HG03442 (cell line): ENCODE measurements at regions not wholly inside any gene's neighbourhood (a gene's known extent, or its start where the extent isn't known, plus 50 kb on each side); places are given as distances from the start of the nearest gene placed in this dataset.
"Not testable (repeated sequence)": the region's sequence is repeated elsewhere in the genome, so short reads cannot be mapped to it uniquely, and the experiment has no call there.

Experiments
- ATAC-seq: cut with Tn5 transposase; IDR thresholded peaks from one replicate; pipeline ENCODE4 v1.9.1; 2021; ENCODE audit warnings: mild to moderate bottlenecking, moderate library complexity; ENCODE audit not compliant: unreplicated experiment

DNA sequence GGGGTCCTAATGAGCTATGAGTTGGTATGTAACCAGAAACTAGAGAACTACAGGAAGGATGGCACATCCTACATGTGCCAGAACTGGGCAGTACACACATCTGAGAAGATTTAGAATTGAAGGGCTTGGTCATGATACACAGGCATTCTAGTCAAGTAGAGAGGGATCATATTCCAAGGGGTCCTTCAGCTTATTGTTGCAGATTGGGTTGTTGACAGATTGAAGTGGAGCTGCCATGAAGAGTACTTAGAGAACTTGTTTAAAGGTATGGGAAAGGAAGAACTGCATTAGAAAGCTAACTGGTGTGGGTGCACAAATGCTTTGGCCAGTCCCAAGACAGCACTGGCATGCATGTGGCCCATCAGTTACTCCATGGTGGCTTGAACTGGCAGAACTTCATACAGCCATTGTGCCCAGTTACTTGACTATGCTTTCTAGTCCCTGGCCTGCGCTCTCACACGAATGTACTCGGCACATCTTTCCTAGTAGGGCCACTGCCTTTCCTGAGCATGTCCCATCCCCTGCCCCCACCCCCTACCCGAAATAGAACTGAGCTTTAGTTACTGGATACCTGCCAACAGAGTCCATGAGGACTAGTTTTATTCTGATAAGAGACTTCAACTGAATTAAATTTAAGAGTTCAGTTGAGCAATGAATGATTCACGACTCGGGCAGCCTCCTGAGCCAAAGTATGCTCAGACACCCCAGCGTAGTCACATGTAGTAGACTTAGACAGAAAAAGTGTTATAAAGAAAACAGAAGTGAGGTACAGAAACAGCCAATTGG lies 64.0 kb downstream of the CCNG2 start:
- ATAC-seq, result no peak

DNA sequence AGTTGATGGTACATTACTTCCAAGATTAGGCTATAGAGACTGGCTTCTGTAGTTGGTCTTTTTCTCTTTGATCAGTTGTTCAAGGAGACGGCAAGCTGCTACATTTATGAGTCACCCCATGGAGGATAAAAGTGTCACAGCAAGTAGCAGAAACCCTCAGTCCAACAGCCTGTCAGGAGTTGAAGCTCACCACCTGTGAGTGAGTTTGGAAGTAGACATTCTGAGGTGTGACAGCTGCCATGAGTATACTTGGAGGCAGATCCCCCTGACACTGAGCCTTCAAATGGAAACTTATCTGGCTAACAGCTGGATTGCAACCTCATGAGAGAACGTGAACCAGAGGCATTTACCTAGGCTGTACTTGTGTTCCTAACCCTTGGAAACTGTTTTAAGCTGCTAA lies 68.0 kb downstream of the CCNG2 start:
- ATAC-seq, result no peak

DNA sequence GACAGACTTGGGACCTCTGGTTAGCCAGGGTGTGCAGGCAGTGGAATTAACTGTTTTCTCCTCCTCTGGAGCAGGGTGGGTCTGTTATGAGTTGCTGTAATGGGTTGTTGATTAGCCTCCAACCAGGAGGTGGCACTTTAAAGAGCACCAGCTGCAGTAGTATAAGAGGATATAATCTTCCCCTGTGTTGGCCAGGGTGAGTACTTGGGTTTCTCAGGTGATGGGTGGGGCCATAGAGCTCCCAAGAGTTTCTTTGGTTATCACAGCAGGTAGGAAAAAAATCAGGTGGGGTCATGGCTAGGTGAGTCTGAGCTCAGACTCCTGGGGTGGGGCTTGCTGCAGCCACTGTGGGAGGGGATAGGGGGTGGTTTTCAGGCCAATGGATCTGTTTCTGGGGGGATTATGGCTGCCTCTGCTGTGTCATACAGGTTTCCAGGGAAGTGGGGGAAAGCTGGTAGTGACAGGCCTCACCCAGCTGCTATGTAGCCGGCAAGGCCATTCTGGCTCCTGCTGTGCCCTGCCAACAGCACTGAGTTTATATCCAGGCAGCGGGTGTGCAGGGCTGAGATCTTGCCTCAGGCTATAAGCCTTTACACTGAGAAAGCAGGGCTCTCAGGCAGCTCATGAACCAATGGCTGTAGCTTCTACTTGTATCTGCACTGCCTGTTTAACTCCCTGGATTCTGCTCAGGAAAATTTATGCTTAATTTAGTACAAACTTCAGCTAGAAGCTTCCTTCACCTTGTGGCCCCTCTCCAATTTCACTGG lies 70.1 kb downstream of the CCNG2 start:
- ATAC-seq, result no peak

DNA sequence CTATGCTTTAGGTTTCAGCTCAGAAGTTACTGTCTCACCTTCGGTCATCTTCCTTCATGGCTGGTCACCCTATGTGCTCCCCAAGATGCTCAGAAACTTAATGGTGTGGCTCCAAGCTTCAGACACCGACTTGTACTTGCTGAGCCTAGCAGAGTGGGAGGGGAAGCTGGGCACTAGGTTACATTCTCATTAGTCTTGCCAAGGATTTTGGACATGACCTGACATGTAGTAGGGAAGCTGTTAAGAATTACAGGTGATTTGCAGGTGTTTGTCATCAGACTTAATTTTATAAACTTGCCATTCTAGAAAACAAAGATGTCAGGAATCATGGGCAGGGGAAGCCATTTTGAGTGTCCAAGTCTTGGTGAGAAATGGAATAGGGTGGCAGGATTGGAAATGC lies 72.4 kb downstream of the CCNG2 start:
- ATAC-seq, result no peak

DNA sequence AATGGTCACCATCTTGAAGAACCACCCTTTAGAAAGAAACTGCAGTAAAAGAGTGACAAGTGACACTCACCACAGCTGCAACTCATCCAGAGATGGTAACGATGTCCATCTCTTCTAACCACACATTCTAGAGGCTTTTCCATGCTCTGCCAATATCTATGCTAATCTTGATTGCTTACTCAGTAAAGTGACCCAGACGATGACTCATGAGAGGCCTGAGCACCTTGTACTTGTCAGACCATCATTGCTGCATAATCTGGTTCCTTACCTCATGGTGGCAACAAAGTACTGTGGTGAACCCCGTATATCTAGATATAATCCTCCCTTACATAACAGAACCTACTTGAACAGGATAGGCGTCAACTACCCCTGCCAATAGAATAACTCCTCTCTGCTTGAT lies 75.6 kb downstream of the CCNG2 start:
- ATAC-seq, result no peak

DNA sequence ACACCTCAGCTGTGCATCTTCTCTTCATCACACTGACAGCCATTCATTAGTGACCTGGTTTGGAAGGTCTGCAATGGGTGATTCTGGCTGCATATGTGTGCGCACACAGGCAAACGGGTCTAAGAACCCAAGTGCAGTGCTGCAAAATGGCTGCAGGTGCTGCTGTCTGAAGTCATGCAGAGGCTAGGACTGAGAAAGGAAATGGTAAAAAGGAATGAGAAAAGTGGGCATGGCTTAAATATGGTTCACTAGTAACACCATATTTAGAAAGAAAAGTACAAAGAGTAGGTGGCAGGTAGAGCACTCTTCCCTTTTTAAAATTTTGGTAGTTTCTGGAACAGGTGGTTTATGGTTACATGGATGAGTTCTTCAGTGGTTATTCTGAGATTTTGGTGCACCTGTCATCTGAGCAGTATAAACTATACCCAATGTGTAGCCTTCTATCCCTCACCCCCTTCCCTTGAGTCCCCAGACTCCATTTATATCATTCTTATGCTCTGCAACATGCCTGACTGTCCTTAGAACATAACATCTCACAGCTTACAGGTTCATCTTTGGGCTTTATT lies 78.4 kb downstream of the CCNG2 start:
- peak; percentile 64 for ATAC-seq

DNA sequence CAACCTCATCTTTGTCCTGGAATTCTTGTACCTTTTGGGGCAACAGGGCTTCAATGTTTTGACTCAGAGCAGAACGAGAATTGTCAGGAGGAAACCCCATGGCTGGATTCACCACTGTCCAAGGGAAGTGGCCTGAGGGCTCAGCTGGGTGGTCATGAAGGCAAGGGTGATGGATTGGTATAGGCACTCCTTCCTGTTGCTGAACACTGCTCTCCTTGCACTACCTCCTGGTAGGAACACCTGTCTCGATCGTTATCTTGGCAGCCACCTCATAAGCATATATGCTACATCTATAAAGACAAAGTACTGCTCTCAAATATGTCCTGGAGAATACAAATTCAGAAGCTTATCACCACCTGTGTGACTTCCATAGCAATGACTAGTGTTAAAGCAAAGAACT lies 79.8 kb downstream of the CCNG2 start:
- ATAC-seq, result no peak

DNA sequence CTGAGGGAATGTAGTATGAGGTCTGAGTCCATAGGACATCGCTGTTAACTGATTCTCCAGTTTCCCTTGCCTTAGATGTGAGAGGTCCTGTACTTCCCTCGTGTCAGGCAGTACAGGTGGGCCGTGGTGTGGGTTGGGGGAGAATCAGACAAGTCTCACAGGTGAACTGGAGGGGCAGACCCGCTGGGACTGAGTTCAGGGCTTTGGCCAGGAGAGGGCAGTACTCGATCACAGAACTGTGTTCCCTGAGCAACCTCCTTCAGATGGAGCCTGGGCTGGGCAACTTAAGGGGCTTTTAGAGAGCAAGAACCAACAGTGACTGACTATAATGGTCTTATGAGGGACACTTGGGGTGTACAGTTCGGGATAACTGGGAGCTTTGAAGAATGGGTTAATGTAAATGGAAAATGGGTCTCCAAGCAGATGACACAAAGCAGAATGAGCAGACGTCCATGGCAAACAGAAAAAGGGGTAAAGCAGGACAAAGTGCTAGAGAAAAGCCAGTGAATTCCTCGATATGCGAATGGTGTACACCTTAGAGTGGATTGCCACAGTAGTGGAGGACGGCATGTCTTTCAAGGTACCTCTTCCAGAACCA lies 83.6 kb downstream of the CCNG2 start:
- ATAC-seq, result peak; percentile 80

DNA sequence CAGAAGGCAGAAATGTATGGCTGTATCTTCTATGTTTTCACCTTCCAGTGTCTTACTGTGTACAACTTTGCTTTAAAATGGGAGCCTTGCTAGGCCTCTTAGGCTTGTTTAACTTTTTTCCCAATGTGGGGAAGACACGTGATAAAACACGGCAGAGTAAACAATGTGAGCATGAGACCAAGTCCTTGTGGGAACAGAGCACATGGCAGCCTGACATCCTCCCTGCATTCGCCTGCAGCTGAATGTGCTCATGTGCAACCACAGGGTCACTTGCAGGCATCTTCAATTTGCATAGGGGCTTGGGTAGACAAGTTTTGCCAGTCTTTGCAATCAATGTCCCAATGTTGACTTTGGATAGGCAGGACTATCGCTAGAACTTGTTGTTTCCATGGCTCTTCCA lies 91.8 kb downstream of the CCNG2 start:
- no peak for ATAC-seq

DNA sequence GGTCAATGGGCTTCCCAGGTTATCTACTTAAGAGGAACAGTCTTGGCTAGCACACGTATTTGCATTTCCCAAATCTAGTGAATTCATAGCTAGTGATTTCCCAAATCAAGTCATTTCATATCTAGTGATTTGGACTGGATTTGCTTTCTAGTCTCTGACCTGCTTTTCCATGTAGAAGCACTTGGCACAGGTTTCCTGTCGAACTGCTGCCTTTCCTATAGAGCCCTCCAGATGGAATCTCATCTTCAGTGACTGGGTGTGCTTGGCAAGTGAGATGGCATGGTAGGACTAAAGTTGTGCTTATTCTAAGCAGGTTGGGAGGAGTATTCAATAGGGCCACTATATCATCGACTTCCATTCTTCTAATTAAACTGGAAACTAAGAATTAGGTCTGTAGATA lies 94.7 kb downstream of the CCNG2 start:
- no peak for ATAC-seq

DNA sequence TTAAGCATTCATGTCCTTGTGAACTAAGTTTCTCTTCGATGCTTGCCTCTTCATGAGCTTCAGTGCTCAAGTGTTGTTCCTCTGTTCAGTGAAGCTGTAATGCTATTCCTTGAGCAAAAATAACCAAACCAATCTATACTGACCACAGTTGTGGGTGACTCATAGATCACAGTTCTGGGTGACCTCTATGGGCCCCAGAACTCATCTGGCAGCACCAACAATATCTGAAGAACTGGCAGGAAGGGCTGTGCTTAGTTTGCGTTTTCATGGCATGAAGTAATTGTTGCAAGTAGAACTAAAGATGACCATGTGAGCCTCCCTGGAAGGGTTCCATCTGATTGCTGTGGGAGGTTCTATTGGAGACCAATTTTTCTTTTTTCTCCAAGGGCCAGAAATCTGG lies 106.2 kb downstream of the CCNG2 start:
- ATAC-seq, result no peak

DNA sequence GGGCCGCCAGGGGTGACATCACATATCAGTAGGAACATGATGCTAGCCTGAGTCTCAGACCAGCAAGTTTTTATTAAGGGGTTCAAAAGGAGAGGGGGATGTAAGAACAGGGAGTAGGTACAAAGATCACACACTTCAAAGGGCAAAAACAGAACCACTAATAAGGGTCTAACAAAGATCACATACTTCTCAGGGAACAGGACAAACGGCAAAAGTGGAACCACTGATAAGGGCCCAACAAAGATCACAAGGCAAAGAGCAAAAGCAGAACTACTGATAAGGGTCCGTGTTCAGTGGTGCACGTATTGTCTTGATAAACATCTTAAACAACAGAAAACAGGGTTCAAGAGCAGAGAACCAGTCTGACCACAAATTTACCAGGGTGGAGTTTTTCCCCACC lies 107.0 kb downstream of the CCNG2 start:
- ATAC-seq, result not testable (repeated sequence)

DNA sequence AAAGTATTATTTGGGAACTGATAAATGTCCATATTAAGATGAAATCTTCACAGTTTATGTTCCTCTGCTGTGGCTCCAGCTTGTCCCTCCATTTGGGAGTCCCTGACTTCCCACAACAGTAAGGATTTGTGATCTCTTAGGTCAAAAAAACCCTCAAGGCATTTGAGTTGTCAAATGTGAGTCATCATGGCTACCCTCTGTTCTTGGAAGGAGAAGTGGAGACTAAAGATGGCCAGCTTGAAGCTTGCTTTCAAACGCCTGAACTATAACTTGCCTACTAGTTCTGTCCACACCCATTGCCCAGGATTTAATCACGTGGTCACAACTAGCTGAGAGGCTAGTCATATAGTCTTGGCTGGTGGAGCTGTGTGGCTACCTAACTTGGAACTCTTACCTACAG lies 107.8 kb downstream of the CCNG2 start:
- no peak for ATAC-seq

DNA sequence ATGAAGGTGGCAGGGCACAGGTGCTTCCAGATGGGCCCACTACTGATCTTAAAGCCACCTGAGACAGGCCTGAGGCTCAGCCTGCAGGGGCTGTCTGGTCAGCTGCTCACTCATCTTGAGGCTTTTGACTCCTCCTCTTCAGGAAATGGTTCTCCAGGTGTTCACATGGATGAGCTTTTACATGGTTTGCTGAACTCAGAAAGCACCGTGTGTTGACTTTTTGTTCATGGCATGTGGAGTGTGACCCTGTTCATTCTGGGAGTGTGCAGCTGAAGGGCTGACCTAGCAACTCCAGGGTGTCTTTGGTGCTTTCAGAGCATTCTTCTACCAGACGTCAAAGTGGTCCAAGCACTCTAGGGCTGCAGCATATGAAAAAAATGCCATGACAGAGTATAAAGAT lies 111.1 kb downstream of the CCNG2 start:
- no peak for ATAC-seq

DNA sequence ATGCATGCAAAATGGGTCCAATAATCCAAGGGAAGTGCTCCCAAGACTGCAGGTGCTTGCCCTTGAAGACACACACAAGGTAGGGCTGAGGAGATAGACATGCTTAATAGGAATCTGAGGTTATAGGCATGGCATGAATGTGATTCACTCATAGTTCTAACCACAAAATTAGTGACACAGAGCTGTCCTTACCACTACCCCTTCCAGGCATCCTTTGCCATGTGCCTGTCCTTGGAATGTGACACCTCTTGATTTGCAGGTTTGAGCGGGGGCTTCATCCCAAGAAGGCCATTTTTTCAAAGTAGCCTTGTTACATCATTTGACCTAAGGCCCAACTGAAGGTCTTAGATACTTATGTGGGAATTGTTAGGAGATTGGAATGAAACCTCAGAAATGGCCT lies 112.5 kb downstream of the CCNG2 start:
- ATAC-seq, result no peak

DNA sequence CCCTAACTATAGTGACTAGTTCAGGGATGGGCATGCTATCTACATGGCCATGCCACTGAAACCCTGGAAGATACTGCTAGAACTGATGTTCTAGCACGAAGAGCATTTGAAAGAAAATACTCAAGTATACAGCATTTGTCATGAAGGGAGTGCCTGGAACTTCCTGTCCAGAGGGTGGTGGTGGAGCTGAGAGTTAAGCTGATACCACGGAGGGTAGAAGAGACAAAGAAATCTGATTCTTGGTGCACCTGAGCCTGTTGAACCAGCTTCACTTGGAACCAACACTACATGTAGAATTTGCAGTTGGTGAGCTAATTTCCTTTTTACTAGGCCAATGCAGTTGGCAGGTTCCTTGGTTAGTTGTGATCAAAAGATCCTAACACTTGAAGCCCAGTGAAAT lies 116.4 kb downstream of the CCNG2 start:
- ATAC-seq, result no peak

DNA sequence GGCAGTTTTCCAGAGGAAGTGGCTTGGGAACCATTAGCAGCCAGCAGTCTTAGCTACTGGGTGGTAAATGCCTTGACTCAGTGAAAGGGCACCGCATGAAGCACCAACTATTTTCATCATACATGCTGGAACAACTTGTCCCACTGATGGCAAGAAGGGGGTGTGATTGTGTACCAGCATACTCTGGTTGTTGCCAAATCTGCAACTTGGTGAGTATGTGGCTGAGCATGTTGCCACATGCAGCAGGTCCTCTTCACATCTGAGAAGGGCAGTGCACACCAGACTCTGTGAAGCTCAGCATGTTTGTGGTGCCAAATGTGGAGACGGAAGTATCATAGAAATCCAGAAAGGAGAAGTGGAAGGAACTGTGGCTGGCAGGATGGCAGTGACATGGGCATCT lies 122.1 kb downstream of the CCNG2 start:
- not testable (repeated sequence) for ATAC-seq

DNA sequence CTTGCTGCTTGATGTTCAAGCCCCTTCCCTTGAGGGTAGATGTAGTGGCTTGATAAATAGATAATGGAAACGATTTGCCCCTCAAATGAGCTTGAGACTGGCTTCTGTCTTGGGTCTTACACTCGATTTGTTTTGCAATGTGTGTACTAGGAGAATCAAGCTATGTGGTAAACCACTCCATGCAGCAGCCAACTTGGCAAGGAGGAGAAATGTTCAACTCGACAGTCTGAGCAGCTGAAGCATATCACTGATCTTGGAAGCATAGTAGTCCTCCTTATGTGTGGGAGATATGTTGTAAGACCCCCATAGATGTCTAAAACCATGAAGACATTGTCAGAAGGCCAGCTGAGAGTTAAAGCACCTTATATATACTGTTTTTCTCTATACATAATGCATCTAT lies 125.3 kb downstream of the CCNG2 start:
- no peak for ATAC-seq

DNA sequence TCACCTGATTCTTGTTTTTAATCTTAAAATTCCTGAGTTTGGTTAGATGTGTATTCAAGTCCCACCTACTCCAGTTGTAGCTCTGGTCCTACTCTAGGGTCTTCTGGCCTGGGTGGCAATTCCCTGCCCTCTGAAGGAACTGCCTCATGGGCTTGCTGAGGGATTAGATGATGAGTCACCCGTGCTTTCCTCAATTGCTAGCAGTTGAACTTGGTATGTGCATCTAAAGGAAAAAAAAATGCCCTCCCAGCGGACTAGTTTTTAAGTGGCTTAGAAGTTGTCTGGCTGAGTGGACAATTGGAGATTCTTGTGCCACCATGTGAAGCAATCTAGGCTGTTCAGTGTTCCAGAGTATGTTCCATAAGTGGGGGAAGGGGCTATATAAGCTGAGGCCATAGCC lies 127.0 kb downstream of the CCNG2 start:
- ATAC-seq, result no peak

DNA sequence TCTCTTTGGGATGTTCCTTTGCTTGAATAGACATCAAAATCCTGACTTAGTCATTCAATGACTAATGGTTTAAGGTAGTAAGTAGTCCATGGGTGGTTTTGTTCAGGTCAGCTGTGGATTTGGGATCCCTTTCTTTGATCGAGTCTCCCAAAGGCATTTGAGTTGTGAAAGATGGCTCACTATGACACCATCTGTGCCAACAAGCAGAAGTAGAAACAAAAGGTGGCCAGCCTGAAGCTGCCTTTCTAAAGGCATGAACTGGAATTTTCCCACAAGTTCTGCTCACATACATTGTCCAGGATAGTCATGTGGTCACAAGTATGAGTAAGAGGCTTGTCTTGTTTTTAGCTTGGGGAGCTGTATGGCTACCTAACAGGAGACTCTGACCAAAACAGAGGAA lies 129.9 kb downstream of the CCNG2 start:
- ATAC-seq, result no peak

DNA sequence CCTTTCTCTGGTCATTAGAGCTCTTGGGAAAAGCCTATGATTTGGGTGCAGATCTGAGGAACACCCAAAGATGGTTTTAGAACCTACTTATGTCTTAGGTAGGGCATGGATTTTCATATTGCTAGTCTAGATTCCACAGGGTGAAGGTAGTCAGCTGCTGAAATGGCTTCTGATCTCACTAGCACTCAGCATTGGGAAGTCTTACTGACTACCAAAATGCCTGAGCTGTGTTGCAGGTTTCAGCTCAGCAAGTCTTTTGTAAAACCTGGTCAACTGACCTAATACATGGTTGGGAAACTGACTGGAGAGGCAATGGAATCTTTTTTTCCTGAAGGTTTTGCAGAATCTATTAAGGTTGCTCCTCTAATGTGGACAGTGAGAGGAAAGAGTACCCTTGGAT lies 136.4 kb downstream of the CCNG2 start:
- ATAC-seq, result no peak

DNA sequence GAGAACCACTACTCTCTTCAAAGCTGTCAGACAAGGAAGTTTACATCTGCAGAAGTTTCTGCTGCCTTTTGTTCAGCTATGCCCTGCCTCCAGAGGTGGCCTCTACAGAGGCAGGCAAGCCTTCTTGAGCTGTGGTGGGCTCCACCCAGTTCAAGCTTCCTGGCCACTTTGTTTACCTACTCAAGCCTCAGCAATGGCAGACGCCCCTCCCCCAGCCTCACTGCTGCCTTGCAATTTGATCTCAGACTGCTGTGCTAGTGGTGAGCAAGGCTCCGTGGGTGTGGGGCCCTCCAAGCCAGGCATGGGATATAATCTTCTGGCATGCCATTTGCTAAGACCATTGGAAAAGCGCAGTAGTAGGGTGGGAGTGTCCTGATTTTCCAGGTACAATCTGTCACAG lies 144.0 kb downstream of the CCNG2 start:
- not testable (repeated sequence) for ATAC-seq
